Panc1 (cell line): ENCODE measurements at regions not wholly inside any gene's neighbourhood (a gene's known extent, or its start where the extent isn't known, plus 50 kb on each side); places are given as distances from the start of the nearest gene placed in this dataset.

ENCODE experiments used
- POLR2AphosphoS5 ChIP-seq: IDR thresholded peaks from 2 replicates; pipeline ENCODE4 v1.6.1; 2012; ENCODE audit warnings: mild to moderate bottlenecking, low read depth, low read length, moderate library complexity
- TF ChIP-seq, protein P1 (sequence below): fragments of 450-650 bp; IDR thresholded peaks from 2 replicates; pipeline ENCODE4 v1.5.1; 2017; ENCODE audit warnings: mild to moderate bottlenecking
- TF ChIP-seq, protein P2 (sequence below), 2 experiments: IDR thresholded peaks; 2 replicates each; pipeline ENCODE4 v1.6.1; 2011 to 2012; ENCODE audit warnings: low read depth in 2 of 2, control low read depth in 1 of 2, low read length in 1 of 2, mild to moderate bottlenecking in 1 of 2, moderate library complexity in 1 of 2; ENCODE audit not compliant: insufficient read depth in 1 of 2

DNA sequence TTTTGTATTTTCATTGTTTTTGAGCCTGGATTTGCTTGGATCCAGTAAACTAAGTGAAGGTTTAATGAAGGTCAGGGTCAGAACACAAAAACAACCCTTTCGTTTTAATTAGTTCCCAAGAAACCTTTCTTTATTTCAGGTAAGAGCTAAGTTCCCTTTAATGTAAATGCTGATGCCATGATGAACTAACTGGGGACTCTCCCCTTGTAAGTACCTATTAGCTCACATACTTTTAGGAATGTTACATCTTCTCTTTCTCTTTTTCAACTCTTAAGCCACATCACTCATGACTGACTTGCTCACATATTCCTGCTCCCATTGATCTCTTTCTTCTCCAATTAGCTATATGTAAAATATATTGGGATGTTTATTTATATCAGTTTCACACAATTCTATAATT lies 673.1 kb upstream of the CPEB2 start:
- TF ChIP-seq, protein P1, sequence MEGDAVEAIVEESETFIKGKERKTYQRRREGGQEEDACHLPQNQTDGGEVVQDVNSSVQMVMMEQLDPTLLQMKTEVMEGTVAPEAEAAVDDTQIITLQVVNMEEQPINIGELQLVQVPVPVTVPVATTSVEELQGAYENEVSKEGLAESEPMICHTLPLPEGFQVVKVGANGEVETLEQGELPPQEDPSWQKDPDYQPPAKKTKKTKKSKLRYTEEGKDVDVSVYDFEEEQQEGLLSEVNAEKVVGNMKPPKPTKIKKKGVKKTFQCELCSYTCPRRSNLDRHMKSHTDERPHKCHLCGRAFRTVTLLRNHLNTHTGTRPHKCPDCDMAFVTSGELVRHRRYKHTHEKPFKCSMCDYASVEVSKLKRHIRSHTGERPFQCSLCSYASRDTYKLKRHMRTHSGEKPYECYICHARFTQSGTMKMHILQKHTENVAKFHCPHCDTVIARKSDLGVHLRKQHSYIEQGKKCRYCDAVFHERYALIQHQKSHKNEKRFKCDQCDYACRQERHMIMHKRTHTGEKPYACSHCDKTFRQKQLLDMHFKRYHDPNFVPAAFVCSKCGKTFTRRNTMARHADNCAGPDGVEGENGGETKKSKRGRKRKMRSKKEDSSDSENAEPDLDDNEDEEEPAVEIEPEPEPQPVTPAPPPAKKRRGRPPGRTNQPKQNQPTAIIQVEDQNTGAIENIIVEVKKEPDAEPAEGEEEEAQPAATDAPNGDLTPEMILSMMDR, result no peak
- TF ChIP-seq, protein P2, sequence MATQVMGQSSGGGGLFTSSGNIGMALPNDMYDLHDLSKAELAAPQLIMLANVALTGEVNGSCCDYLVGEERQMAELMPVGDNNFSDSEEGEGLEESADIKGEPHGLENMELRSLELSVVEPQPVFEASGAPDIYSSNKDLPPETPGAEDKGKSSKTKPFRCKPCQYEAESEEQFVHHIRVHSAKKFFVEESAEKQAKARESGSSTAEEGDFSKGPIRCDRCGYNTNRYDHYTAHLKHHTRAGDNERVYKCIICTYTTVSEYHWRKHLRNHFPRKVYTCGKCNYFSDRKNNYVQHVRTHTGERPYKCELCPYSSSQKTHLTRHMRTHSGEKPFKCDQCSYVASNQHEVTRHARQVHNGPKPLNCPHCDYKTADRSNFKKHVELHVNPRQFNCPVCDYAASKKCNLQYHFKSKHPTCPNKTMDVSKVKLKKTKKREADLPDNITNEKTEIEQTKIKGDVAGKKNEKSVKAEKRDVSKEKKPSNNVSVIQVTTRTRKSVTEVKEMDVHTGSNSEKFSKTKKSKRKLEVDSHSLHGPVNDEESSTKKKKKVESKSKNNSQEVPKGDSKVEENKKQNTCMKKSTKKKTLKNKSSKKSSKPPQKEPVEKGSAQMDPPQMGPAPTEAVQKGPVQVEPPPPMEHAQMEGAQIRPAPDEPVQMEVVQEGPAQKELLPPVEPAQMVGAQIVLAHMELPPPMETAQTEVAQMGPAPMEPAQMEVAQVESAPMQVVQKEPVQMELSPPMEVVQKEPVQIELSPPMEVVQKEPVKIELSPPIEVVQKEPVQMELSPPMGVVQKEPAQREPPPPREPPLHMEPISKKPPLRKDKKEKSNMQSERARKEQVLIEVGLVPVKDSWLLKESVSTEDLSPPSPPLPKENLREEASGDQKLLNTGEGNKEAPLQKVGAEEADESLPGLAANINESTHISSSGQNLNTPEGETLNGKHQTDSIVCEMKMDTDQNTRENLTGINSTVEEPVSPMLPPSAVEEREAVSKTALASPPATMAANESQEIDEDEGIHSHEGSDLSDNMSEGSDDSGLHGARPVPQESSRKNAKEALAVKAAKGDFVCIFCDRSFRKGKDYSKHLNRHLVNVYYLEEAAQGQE (IDR thresholded peaks at IDR 0.05; ENCODE audit: insufficient read depth in 1 of 2, low read depth in 2 of 2, low read length in 1 of 2), result no peak
- no peak for TF ChIP-seq POLR2AphosphoS5
